ENCODE measurements at regions not wholly inside any gene's neighbourhood (a gene's known extent, or its start where the extent isn't known, plus 50 kb on each side); places are given as distances from the start of the nearest gene placed in this dataset.

GRCh38 chr6:150651808-150652470, 52.3 kb downstream of the PLEKHG1 start:
- no peak for DNase-seq

GRCh38 chr6:150652848-150653613, 53.3 kb downstream of the PLEKHG1 start:
- no peak for DNase-seq

GRCh38 chr6:150654608-150655007, 54.9 kb downstream of the PLEKHG1 start:
- DNase-seq, result no peak

GRCh38 chr6:150656156-150656555, 56.5 kb downstream of the PLEKHG1 start:
- no peak for DNase-seq

- DNase-seq, result no peak
Observed at GRCh38 chr6:150658421-150658820, 58.7 kb downstream of the PLEKHG1 start.

GRCh38 chr6:150659046-150659763, 59.5 kb downstream of the PLEKHG1 start:
- DNase-seq, result no peak

GRCh38 chr6:150661216-150662007, 61.7 kb downstream of the PLEKHG1 start:
- DNase-seq, result no peak

- DNase-seq, result no peak
Observed at GRCh38 chr6:150662814-150663213, 63.1 kb downstream of the PLEKHG1 start.

- no peak for DNase-seq
Observed at GRCh38 chr6:150664091-150664490, 64.4 kb downstream of the PLEKHG1 start.

- no peak for DNase-seq
Observed at GRCh38 chr6:150666071-150666470, 66.4 kb downstream of the PLEKHG1 start.

- DNase-seq, result no peak
Observed at GRCh38 chr6:150667359-150667758, 67.7 kb downstream of the PLEKHG1 start.

- DNase-seq, result no peak
Observed at GRCh38 chr6:150667977-150668716, 68.5 kb downstream of the PLEKHG1 start.

- no peak for DNase-seq
Observed at GRCh38 chr6:150668900-150669302, 69.2 kb downstream of the PLEKHG1 start.

- no peak for DNase-seq
Observed at GRCh38 chr6:150670311-150670710, 70.6 kb downstream of the PLEKHG1 start.

- DNase-seq, result no peak
Observed at GRCh38 chr6:150672800-150673199, 73.1 kb downstream of the PLEKHG1 start.

- DNase-seq, result no peak
Observed at GRCh38 chr6:150673720-150674346, 74.1 kb downstream of the PLEKHG1 start.

GRCh38 chr6:150676344-150676743, 76.7 kb downstream of the PLEKHG1 start:
- no peak for DNase-seq

GRCh38 chr6:150676772-150677171, 77.1 kb downstream of the PLEKHG1 start:
- DNase-seq, result no peak

- DNase-seq, result no peak
Observed at GRCh38 chr6:150680510-150680909, 80.8 kb downstream of the PLEKHG1 start.

GRCh38 chr6:150681578-150682395, 82.1 kb downstream of the PLEKHG1 start:
- DNase-seq, result no peak

GRCh38 chr6:150683320-150683719, 83.6 kb downstream of the PLEKHG1 start:
- DNase-seq, result no peak
